Activated naive CD8-positive, alpha-beta T cell treated with anti-CD3 and anti-CD28 coated beads for 36 hours (primary cell): ENCODE measurements at regions not wholly inside any gene's neighbourhood (a gene's known extent, or its start where the extent isn't known, plus 50 kb on each side); places are given as distances from the start of the nearest gene placed in this dataset.

ENCODE experiments used
- DNase-seq: peaks from one replicate; pipeline ENCODE4 v3.0.0; 2021
- H3K27ac Mint-ChIP-seq: one replicate; pipeline ENCODE4 v1.8.0; 2022; ENCODE audit warnings: mild to moderate bottlenecking, moderate library complexity, mixed read lengths
- H3K27me3 Mint-ChIP-seq: one replicate; pipeline ENCODE4 v1.8.0; 2022; ENCODE audit warnings: mild to moderate bottlenecking, mixed read lengths
- H3K36me3 Mint-ChIP-seq: one replicate; pipeline ENCODE4 v1.8.0; 2021; ENCODE audit warnings: mild to moderate bottlenecking, mixed read lengths
- H3K4me1 Mint-ChIP-seq: one replicate; pipeline ENCODE4 v1.8.0; 2021; ENCODE audit warnings: mixed read lengths
- H3K4me3 Mint-ChIP-seq: one replicate; pipeline ENCODE4 v1.8.0; 2022; ENCODE audit warnings: mild to moderate bottlenecking, moderate library complexity, mixed read lengths
- H3K9me3 Mint-ChIP-seq: one replicate; pipeline ENCODE4 v1.8.0; 2022; ENCODE audit warnings: mixed read lengths

DNA sequence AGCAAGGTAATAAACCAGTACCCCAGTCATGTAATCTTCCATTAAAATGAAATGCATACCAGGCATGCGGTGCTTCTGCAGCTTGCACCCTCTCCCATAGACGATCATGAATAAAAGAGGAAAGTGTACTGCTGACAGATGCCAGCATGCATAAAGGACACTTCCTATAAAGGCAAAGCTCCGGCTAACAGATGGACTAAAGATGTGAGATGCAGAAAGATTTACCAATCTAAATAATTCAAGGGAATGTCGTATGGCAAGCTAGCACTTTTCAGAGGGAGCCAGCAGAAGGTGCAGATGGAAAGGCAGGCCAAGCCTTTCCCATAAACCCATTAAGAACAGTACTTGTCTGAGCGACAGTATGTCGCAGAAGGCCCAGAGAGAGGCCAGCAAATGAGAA, 542.0 kb downstream of the NUF2 start:
- Mint-ChIP-seq H3K4me1 (no peaks in the 10 kb centered on the region), H3K27me3 (no peaks in the 10 kb centered on the region), H3K4me3 (no peak overlapping the region), H3K27ac (no peak overlapping the region), H3K9me3 (peaks cover 4% of the 10 kb centered on the region), H3K36me3 (no peaks in the 10 kb centered on the region)
- DNase-seq = no peak

DNA sequence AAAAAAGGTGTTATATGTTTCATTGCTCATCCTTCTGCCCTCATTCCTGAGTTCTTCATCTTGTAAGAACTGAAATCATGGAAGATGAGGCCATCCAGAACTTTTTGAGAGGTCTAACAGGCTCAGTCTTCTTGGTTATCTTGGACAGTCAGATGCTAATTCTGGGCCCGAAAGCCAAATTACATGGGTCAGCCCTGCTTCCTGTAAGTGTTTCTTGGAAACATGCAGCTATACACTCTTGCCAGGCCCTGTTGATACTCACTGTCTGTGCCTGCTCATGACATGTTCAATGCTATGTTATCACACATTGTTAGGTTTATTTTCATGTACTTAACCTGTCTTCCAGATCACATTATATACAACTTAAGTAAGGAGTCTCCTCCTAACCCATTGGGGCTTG, 542.5 kb downstream of the NUF2 start:
- Mint-ChIP-seq H3K27me3 (no peaks in the 10 kb centered on the region), H3K36me3 (no peaks in the 10 kb centered on the region), H3K4me1 (no peaks in the 10 kb centered on the region), H3K27ac (no peak overlapping the region), H3K9me3 (peaks cover 4% of the 10 kb centered on the region), H3K4me3 (no peak overlapping the region)
- no peak for DNase-seq

DNA sequence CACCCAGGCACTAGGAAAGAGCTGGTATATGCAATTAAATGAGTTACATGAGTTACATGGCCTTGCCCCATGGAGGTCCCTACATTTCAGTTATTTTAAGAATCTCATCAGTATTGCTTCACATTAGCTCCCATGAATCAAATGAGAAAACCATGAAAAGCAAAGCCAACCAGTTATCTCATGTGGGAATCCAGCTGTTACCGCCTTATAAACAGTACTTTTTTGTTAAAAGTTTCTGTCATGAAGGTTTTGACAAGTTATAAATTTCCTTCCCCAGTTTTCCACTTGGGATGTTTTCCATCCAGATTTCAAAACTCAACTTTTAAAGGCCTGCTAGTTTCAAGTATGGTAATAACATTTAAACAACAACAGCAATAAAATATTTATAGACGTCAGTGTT, 544.8 kb downstream of the NUF2 start:
- H3K4me3 Mint-ChIP-seq = no peak overlapping the region
- no peaks in the 10 kb centered on the region for H3K4me1 Mint-ChIP-seq
- H3K9me3 Mint-ChIP-seq = peaks cover 4% of the 10 kb centered on the region
- no peaks in the 10 kb centered on the region for H3K36me3 Mint-ChIP-seq
- DNase-seq = no peak
- H3K27me3 Mint-ChIP-seq = no peaks in the 10 kb centered on the region
- H3K27ac Mint-ChIP-seq = no peak overlapping the region

DNA sequence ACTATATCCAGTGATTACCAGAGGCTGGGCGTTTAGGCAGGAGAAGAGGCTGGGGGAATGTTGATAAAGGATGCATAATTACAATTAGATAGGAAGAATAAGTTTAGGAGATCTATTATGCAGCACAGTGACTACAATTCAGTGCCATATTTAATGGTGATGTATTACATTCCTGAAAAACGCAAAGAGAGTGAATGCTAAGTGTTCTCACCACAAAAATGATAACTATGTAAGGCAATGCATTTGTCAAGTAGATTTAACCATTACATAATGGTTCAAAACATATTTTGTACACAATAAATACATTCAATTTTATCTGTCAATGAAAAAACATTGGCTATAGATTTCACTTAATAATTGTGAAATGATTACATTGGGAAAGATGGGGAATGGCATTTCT, 548.9 kb downstream of the NUF2 start:
- Mint-ChIP-seq H3K27ac (no peak overlapping the region), H3K4me1 (no peaks in the 10 kb centered on the region), H3K36me3 (no peaks in the 10 kb centered on the region), H3K27me3 (no peaks in the 10 kb centered on the region), H3K9me3 (peaks cover 2% of the 10 kb centered on the region), H3K4me3 (no peak overlapping the region)
- no peak for DNase-seq

- Mint-ChIP-seq H3K4me1 (no peaks in the 10 kb centered on the region), H3K27me3 (no peaks in the 10 kb centered on the region), H3K9me3 (peaks cover 2% of the 10 kb centered on the region), H3K36me3 (no peaks in the 10 kb centered on the region), H3K4me3 (no peak overlapping the region), H3K27ac (no peak overlapping the region)
- DNase-seq = no peak
Observed at GRCh38 chr1:163872067-163872466, 550.3 kb downstream of the NUF2 start.

- DNase-seq = no peak
- no peak overlapping the region for H3K27ac Mint-ChIP-seq
- no peak overlapping the region for H3K4me3 Mint-ChIP-seq
- H3K27me3 Mint-ChIP-seq = no peaks in the 10 kb centered on the region
- H3K4me1 Mint-ChIP-seq = no peaks in the 10 kb centered on the region
- H3K9me3 Mint-ChIP-seq = no peaks in the 10 kb centered on the region
- no peaks in the 10 kb centered on the region for H3K36me3 Mint-ChIP-seq
Observed at GRCh38 chr1:163874070-163874469, 552.3 kb downstream of the NUF2 start.

- Mint-ChIP-seq H3K36me3 (no peaks in the 10 kb centered on the region), H3K27me3 (no peaks in the 10 kb centered on the region), H3K27ac (no peak overlapping the region), H3K4me1 (no peaks in the 10 kb centered on the region), H3K9me3 (no peaks in the 10 kb centered on the region), H3K4me3 (no peak overlapping the region)
- no peak for DNase-seq
Observed at GRCh38 chr1:163875200-163875926, 553.6 kb downstream of the NUF2 start.

- DNase-seq = no peak
- Mint-ChIP-seq H3K4me3 (no peak overlapping the region), H3K36me3 (no peaks in the 10 kb centered on the region), H3K27me3 (no peaks in the 10 kb centered on the region), H3K4me1 (no peaks in the 10 kb centered on the region), H3K27ac (no peak overlapping the region), H3K9me3 (no peaks in the 10 kb centered on the region)
Observed at GRCh38 chr1:163875927-163876320, 554.2 kb downstream of the NUF2 start.

DNA sequence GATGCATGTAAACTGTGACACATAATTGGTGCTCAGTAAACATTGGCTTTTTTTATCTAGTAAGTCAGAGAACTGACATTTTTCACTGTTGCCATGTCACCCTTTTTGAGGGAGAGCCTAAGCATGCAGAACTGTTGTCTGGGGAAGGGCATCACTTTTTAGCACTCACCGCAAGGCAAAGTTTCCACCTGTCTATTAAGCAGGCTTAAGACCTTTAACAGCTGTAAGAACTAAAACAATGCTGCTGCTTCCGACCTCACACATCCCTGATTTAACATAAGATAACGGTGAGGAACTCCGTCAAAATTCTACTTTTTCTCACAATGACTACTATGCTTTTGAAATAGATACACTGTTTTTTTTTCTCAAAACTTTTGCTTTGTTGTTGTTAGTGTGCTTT, 554.8 kb downstream of the NUF2 start:
- H3K4me3 Mint-ChIP-seq = no peak overlapping the region
- H3K9me3 Mint-ChIP-seq = no peaks in the 10 kb centered on the region
- no peaks in the 10 kb centered on the region for H3K36me3 Mint-ChIP-seq
- H3K27ac Mint-ChIP-seq = no peak overlapping the region
- H3K4me1 Mint-ChIP-seq = no peaks in the 10 kb centered on the region
- DNase-seq = no peak
- H3K27me3 Mint-ChIP-seq = no peaks in the 10 kb centered on the region

GRCh38 chr1:163877016-163877415, 555.3 kb downstream of the NUF2 start:
- Mint-ChIP-seq H3K4me3 (no peak overlapping the region), H3K9me3 (no peaks in the 10 kb centered on the region), H3K4me1 (no peaks in the 10 kb centered on the region), H3K27ac (no peak overlapping the region), H3K36me3 (no peaks in the 10 kb centered on the region), H3K27me3 (no peaks in the 10 kb centered on the region)
- no peak for DNase-seq

DNA sequence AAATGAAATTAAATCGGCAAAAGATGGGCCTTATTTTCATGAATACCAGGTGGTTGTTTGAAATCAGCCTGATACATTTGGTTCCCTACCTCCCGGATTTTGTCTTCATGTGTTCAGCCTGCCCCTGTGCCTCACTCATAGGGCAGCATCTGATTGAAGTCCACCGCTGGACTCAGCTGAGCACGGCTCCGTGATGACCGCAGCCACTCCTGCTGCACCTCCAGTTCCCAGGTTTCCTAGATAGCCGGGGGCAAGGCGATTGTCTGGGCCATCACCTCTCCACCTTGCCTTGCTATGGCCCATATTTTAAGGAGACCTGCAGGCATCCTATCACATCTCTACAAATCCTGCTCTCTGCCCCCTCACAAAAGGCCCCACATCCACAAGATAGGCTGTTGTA, 563.8 kb downstream of the NUF2 start:
- H3K9me3 Mint-ChIP-seq = peaks cover 3% of the 10 kb centered on the region
- H3K4me3 Mint-ChIP-seq = no peak overlapping the region
- no peaks in the 10 kb centered on the region for H3K27me3 Mint-ChIP-seq
- H3K27ac Mint-ChIP-seq = no peak overlapping the region
- H3K4me1 Mint-ChIP-seq = no peaks in the 10 kb centered on the region
- DNase-seq = no peak
- H3K36me3 Mint-ChIP-seq = no peaks in the 10 kb centered on the region

GRCh38 chr1:163896001-163896400, 574.2 kb downstream of the NUF2 start:
- Mint-ChIP-seq H3K4me3 (no peak overlapping the region), H3K27ac (no peak overlapping the region), H3K27me3 (no peaks in the 10 kb centered on the region), H3K4me1 (no peaks in the 10 kb centered on the region), H3K36me3 (no peaks in the 10 kb centered on the region), H3K9me3 (peaks cover 4% of the 10 kb centered on the region)
- no peak for DNase-seq

DNA sequence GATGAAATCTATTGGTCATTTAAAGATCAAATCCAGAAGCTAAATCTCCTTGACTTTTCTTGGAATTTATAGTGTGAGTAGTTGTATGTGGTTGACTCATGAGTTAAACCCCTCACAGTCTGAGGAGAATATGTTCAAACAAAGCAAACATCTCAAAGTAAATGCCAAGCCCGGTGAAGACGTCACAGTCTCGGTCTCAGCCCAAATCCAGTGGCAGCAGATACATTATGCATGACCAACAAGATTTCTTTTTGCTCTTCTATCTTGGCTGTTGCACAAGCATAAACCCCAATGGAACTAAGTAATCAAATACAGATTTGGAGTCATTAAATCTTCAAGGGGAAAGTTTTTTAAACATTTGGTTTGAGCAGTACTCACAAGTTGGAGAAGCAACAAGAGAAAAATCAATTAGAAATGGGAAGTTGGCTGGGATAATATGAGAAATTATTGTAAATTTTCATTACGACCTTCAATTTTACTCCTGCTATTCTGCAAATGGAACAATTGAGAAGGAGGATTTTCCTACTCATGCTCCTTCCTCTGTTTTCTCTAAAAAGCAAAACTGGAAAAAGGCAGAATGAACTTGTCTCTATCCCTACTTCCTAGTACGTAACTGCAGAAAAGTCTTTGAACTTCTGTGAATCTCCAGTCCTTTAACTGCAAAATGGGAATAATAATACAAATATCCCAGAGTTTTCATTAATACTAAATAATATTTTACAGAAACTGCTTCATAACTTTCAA, 575.8 kb downstream of the NUF2 start:
- DNase-seq = no peak
- H3K4me1 Mint-ChIP-seq = no peaks in the 10 kb centered on the region
- H3K27me3 Mint-ChIP-seq = no peaks in the 10 kb centered on the region
- no peaks in the 10 kb centered on the region for H3K36me3 Mint-ChIP-seq
- no peak overlapping the region for H3K27ac Mint-ChIP-seq
- peaks cover 6% of the 10 kb centered on the region for H3K9me3 Mint-ChIP-seq
- no peak overlapping the region for H3K4me3 Mint-ChIP-seq

DNA sequence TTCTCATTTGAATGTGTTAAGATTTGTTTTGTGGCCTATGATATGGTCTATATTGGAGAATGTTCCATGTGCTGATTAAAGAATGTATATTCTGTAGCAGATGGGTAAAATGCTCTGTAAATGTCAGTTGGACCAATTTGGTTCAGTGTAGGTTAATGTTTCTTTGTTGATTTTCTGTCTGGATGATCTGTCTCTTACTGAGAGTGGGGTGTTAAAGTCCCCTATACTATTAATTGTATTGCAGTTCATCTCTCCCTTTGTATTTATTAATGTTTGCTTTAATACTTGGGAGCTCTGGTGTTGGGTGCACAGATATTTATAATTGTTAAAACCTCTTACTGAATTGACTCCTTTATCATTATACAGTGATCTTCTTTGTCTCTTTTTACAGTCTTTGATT, 584.5 kb downstream of the NUF2 start:
- peaks cover 16% of the 10 kb centered on the region for H3K9me3 Mint-ChIP-seq
- H3K27me3 Mint-ChIP-seq = no peaks in the 10 kb centered on the region
- H3K36me3 Mint-ChIP-seq = no peaks in the 10 kb centered on the region
- DNase-seq = no peak
- H3K4me3 Mint-ChIP-seq = no peak overlapping the region
- no peak overlapping the region for H3K27ac Mint-ChIP-seq
- H3K4me1 Mint-ChIP-seq = no peaks in the 10 kb centered on the region

GRCh38 chr1:163912170-163912884, 590.6 kb downstream of the NUF2 start:
- peaks cover 11% of the 10 kb centered on the region for H3K9me3 Mint-ChIP-seq
- H3K4me3 Mint-ChIP-seq = no peak overlapping the region
- no peaks in the 10 kb centered on the region for H3K36me3 Mint-ChIP-seq

More at GRCh38 chr1:163912170-163912884, 590.6 kb downstream of the NUF2 start:
- no peaks in the 10 kb centered on the region for H3K27me3 Mint-ChIP-seq
- no peak overlapping the region for H3K27ac Mint-ChIP-seq
- H3K4me1 Mint-ChIP-seq = no peaks in the 10 kb centered on the region
- no peak for DNase-seq
